HL-60 (cell line): ENCODE measurements at regions not wholly inside any gene's neighbourhood (a gene's known extent, or its start where the extent isn't known, plus 50 kb on each side); places are given as distances from the start of the nearest gene placed in this dataset.
A peak's percentile ranks its signal among the peaks of the same experiment; 100 is the strongest.

Source experiments
- DNase-seq, 2 experiments: peaks; one replicate each; pipeline ENCODE4 v3.0.0-alpha.2; 2010 to 2020; ENCODE audit warnings: low read depth in 1 of 2, low spot score in 1 of 2
- H3K27ac ChIP-seq: fragments of 250-450 bp; sonication (Bioruptor Pico); replicated peaks from 2 replicates; pipeline ENCODE4 v1.5.1; 2020; ENCODE audit warnings: mild to moderate bottlenecking, moderate library complexity
- H3K27me3 ChIP-seq: fragments of 250-450 bp; sonication (Bioruptor Pico); 2 replicates; pipeline ENCODE4 v1.5.1; 2021; ENCODE audit warnings: mild to moderate bottlenecking, moderate library complexity; ENCODE audit not compliant: insufficient read depth, poor library complexity, severe bottlenecking
- H3K4me3 ChIP-seq: replicated peaks from 2 replicates; pipeline ENCODE4 v1.5.1; 2011; ENCODE audit warnings: mild to moderate bottlenecking, control low read depth, low read length; ENCODE audit not compliant: insufficient read depth
- CTCF ChIP-seq: IDR thresholded peaks from one replicate; pipeline ENCODE4 v1.5.1; 2011; ENCODE audit warnings: low read length, control low read depth, inconsistent platforms; ENCODE audit not compliant: insufficient read depth
- GABPA ChIP-seq: IDR thresholded peaks from 2 replicates; pipeline ENCODE4 v1.6.1; 2012; ENCODE audit warnings: low read depth
- POLR2AphosphoS5 ChIP-seq: IDR thresholded peaks from 2 replicates; pipeline ENCODE4 v1.6.1; 2012; ENCODE audit warnings: low read depth
- REST ChIP-seq: IDR thresholded peaks from 2 replicates; pipeline ENCODE4 v1.6.1; 2012; ENCODE audit warnings: low read depth; ENCODE audit not compliant: insufficient replicate concordance
- SPI1 ChIP-seq: IDR thresholded peaks from 2 replicates; pipeline ENCODE4 v1.6.1; 2012; ENCODE audit warnings: low read depth, mild to moderate bottlenecking, borderline replicate concordance

GRCh38 chr6:18985061-18985460 lies 597.9 kb downstream of the RNF144B start:
- DNase-seq: no peak
- H3K27ac ChIP-seq: no peak overlapping the region
- H3K4me3 ChIP-seq: no peak overlapping the region
- no peaks in the 10 kb centered on the region for H3K27me3 ChIP-seq
- TF ChIP-seq GABPA (no peak), CTCF (no peak), REST (no peak), SPI1 (no peak), POLR2AphosphoS5 (no peak)

- Histone ChIP-seq H3K27me3 (no peaks in the 10 kb centered on the region), H3K27ac (no peak overlapping the region), H3K4me3 (no peak overlapping the region)
- no peak for DNase-seq
- TF ChIP-seq CTCF (no peak), REST (no peak), SPI1 (no peak), GABPA (no peak), POLR2AphosphoS5 (no peak)
Measured at GRCh38 chr6:18985996-18986395, 598.8 kb downstream of the RNF144B start.

- Histone ChIP-seq H3K4me3 (no peak overlapping the region), H3K27ac (no peak overlapping the region), H3K27me3 (no peaks in the 10 kb centered on the region)
- DNase-seq: no peak
- TF ChIP-seq SPI1: no peak
Measured at GRCh38 chr6:18988636-18989035, 601.5 kb downstream of the RNF144B start.

- DNase-seq: peak in 1 of 2 experiments; percentile 53
- H3K27ac ChIP-seq: no peak overlapping the region
- H3K27me3 ChIP-seq: no peaks in the 10 kb centered on the region
- no peak for TF ChIP-seq POLR2AphosphoS5
- peak; percentile 8 for TF ChIP-seq CTCF
- H3K4me3 ChIP-seq: no peak overlapping the region
Measured at GRCh38 chr6:18990059-18990978, 603.2 kb downstream of the RNF144B start.
